Astrocyte (in vitro differentiated cells and primary cell): ENCODE measurements at regions not wholly inside any gene's neighbourhood (a gene's known extent, or its start where the extent isn't known, plus 50 kb on each side); places are given as distances from the start of the nearest gene placed in this dataset.
A peak's percentile ranks its signal among the peaks of the same experiment; 100 is the strongest.

Experiments used
- DNase-seq: peaks from one replicate; pipeline ENCODE4 v3.0.0-alpha.2; 2010; ENCODE audit warnings: low read depth
- FAIRE-seq: peaks from 2 replicates; lab custom pipeline; 2011; peaks lifted over from hg19 to GRCh38; lab: Jason Lieb, UNC
- H2AFZ ChIP-seq: 2 replicates; pipeline ENCODE4 v1.6.0; 2012; ENCODE audit warnings: low read depth, low read length, inconsistent platforms
- H3K27ac ChIP-seq: 2 replicates; pipeline ENCODE4 v1.5.1; 2011; ENCODE audit warnings: low read depth, low read length, inconsistent platforms
- H3K27me3 ChIP-seq: 2 replicates; pipeline ENCODE4 v1.6.0; 2011; ENCODE audit warnings: low read length, inconsistent platforms; ENCODE audit not compliant: insufficient read depth
- H3K36me3 ChIP-seq: 2 replicates; pipeline ENCODE4 v1.5.1; 2011; ENCODE audit warnings: low read length, inconsistent platforms; ENCODE audit not compliant: insufficient read depth
- H3K4me1 ChIP-seq: 2 replicates; pipeline ENCODE4 v1.5.1; 2011; ENCODE audit warnings: low read length, inconsistent platforms; ENCODE audit not compliant: insufficient read depth
- H3K4me2 ChIP-seq: 2 replicates; pipeline ENCODE4 v1.6.0; 2012; ENCODE audit warnings: low read length, inconsistent platforms
- H3K4me3 ChIP-seq: 2 replicates; pipeline ENCODE4 v1.5.1; 2011; ENCODE audit warnings: low read depth, mild to moderate bottlenecking, low read length, inconsistent platforms; ENCODE audit not compliant: insufficient read depth
- H3K79me2 ChIP-seq: 2 replicates; pipeline ENCODE4 v1.6.0; 2012; ENCODE audit warnings: mild to moderate bottlenecking, low read length, inconsistent platforms; ENCODE audit not compliant: insufficient read depth
- H3K9ac ChIP-seq: 2 replicates; pipeline ENCODE4 v1.6.0; 2012; ENCODE audit warnings: mild to moderate bottlenecking, low read length, inconsistent platforms
- H3K9me3 ChIP-seq: 2 replicates; pipeline ENCODE4 v1.5.1; 2012; ENCODE audit warnings: low read depth, mild to moderate bottlenecking, low read length, inconsistent platforms; ENCODE audit not compliant: insufficient read depth
- H4K20me1 ChIP-seq: 2 replicates; pipeline ENCODE4 v1.6.0; 2012; ENCODE audit warnings: low read length, inconsistent platforms; ENCODE audit not compliant: insufficient read depth
- H3K27ac Mint-ChIP-seq: one replicate; pipeline ENCODE4 v1.8.0; 2021; ENCODE audit warnings: mild to moderate bottlenecking, mixed read lengths; ENCODE audit not compliant: unreplicated experiment
- H3K27me3 Mint-ChIP-seq: one replicate; pipeline ENCODE4 v1.8.0; 2021; ENCODE audit warnings: low read depth, mixed read lengths; ENCODE audit not compliant: unreplicated experiment
- H3K36me3 Mint-ChIP-seq: one replicate; pipeline ENCODE4 v1.8.0; 2021; ENCODE audit warnings: low read depth, mixed read lengths; ENCODE audit not compliant: unreplicated experiment
- H3K4me1 Mint-ChIP-seq: one replicate; pipeline ENCODE4 v1.8.0; 2021; ENCODE audit warnings: low read depth, mixed read lengths; ENCODE audit not compliant: unreplicated experiment
- H3K4me3 Mint-ChIP-seq: one replicate; pipeline ENCODE4 v1.8.0; 2021; ENCODE audit warnings: mild to moderate bottlenecking, moderate library complexity, mixed read lengths; ENCODE audit not compliant: unreplicated experiment
- H3K9me3 Mint-ChIP-seq: one replicate; pipeline ENCODE4 v1.8.0; 2021; ENCODE audit warnings: mild to moderate bottlenecking, mixed read lengths; ENCODE audit not compliant: unreplicated experiment
- CTCF ChIP-seq: IDR thresholded peaks from 2 replicates; pipeline ENCODE4 v1.5.1; 2011; ENCODE audit warnings: low read depth, mild to moderate bottlenecking, inconsistent platforms, low read length, moderate library complexity; ENCODE audit not compliant: insufficient read depth
- EZH2 ChIP-seq: IDR thresholded peaks from 2 replicates; pipeline ENCODE4 v1.6.1; 2012; ENCODE audit warnings: mild to moderate bottlenecking, low read length, inconsistent platforms; ENCODE audit not compliant: insufficient read depth

- Histone ChIP-seq H3K9me3 (no peaks in the 10 kb centered on the region), H3K4me2 (no peak overlapping the region), H3K27me3 (no peaks in the 10 kb centered on the region), H2AFZ (no peak overlapping the region), H3K36me3 (no peaks in the 10 kb centered on the region), H3K4me1 (peaks cover 21% of the 10 kb centered on the region), H4K20me1 (no peaks in the 10 kb centered on the region), H3K9ac (no peak overlapping the region), H3K79me2 (no peaks in the 10 kb centered on the region), H3K4me3 (no peak overlapping the region), H3K27ac (no peak overlapping the region)
- Mint-ChIP-seq H3K36me3 (no peaks in the 10 kb centered on the region), H3K4me3 (no peak overlapping the region), H3K27me3 (no peaks in the 10 kb centered on the region), H3K9me3 (no peaks in the 10 kb centered on the region), H3K4me1 (peaks cover 31% of the 10 kb centered on the region), H3K27ac (peak overlapping the region; percentile 15)
- no peak for TF ChIP-seq EZH2
- FAIRE-seq = no peak
- peak; percentile 64 for DNase-seq
Measured at GRCh38 chr4:30825008-30825770, 105.0 kb downstream of the PCDH7 start.

DNA sequence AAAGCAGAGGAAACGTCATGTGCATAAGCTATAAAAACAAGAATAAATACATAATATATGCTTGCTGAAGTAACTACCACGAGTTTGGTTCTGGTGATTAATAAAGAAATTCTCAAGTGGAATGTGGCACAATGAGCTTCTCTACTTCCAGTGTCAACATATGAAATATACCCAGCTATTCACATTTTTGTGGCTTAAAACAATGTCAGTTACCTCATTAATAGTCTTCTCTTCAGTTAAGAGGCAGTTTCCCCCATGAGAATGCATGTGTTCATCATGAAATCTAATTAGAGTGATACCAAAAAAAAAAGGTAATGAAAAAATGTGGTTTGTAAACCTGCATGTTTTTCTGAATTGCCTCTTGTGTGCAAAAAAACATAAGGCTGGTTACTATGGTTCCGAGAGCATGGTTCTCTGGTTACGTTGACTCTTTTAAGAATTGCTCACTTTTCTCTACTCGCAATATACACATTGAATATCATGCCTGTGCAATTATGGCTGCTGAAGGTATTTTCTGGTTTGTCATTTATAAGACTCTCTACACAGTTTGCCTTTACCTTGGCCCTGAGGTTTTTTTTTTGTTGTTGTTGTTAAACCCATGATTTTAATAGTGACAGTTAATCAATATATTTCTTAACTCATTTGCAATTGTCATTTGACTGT lies 108.2 kb downstream of the PCDH7 start:
- Histone ChIP-seq H4K20me1 (no peaks in the 10 kb centered on the region), H3K79me2 (no peaks in the 10 kb centered on the region), H3K27ac (no peak overlapping the region), H3K9ac (no peak overlapping the region), H3K27me3 (no peaks in the 10 kb centered on the region), H3K9me3 (no peaks in the 10 kb centered on the region), H3K4me2 (no peak overlapping the region), H3K4me3 (no peak overlapping the region), H2AFZ (no peak overlapping the region), H3K36me3 (no peaks in the 10 kb centered on the region), H3K4me1 (peaks cover 9% of the 10 kb centered on the region)
- peak; percentile 88 for DNase-seq
- Mint-ChIP-seq H3K36me3 (no peaks in the 10 kb centered on the region), H3K9me3 (no peaks in the 10 kb centered on the region), H3K27ac (no peak overlapping the region), H3K4me3 (no peak overlapping the region), H3K4me1 (peaks cover 25% of the 10 kb centered on the region), H3K27me3 (no peaks in the 10 kb centered on the region)
- TF ChIP-seq CTCF = no peak
- no peak for TF ChIP-seq EZH2
- no peak for FAIRE-seq

DNA sequence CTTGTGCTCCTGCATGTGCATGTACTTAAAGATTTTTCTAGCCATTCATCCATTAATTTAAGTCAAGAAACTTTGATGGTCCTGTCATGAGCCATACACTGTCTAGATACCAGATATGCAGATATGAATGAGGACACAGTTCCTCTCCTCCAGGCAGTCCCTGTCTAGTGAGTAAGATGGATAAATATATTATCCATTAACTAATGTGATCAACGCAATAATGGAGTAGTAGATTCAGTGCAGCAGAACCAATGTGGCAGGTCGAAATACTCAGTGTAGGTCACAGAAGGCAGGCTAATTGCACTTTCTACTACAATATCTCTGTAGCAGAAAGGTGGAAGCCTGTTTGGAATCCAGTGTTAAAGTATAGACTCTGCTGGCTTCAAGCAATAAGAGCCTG lies 112.5 kb downstream of the PCDH7 start:
- no peaks in the 10 kb centered on the region for H3K27me3 Mint-ChIP-seq
- Histone ChIP-seq H2AFZ (no peak overlapping the region), H3K79me2 (no peaks in the 10 kb centered on the region), H3K27me3 (no peaks in the 10 kb centered on the region), H3K4me2 (no peak overlapping the region), H3K36me3 (no peaks in the 10 kb centered on the region), H4K20me1 (no peaks in the 10 kb centered on the region), H3K27ac (no peak overlapping the region), H3K4me3 (no peak overlapping the region), H3K9me3 (no peaks in the 10 kb centered on the region), H3K9ac (no peak overlapping the region), H3K4me1 (peaks cover 20% of the 10 kb centered on the region)
- no peaks in the 10 kb centered on the region for H3K9me3 Mint-ChIP-seq
- DNase-seq (no peak), FAIRE-seq (no peak)
- H3K36me3 Mint-ChIP-seq = no peaks in the 10 kb centered on the region
- H3K4me3 Mint-ChIP-seq = no peak overlapping the region
- no peak overlapping the region for H3K27ac Mint-ChIP-seq
- TF ChIP-seq CTCF (no peak), EZH2 (no peak)
- peaks cover 32% of the 10 kb centered on the region for H3K4me1 Mint-ChIP-seq
